ENCODE measurements at regions not wholly inside any gene's neighbourhood (a gene's known extent, or its start where the extent isn't known, plus 50 kb on each side); places are given as distances from the start of the nearest gene placed in this dataset.

DNA sequence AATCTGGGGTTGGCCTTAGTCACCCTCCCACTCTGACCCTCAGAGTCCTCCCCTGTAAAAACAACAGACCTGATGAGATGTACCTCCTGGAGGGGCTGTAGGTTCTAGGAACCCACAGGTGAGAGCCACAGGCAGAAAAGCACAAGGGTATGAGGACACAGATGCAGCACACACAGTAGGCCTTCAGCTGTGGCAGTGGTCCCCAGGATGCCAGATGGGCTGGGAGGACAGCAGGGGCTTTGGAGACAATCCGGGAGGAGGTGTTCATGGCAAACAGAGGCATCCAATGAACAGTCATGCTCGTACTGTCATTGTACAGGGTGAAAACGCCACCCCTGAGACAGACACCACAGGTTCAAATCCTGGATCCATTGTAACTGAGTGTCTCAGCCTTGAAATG, 463.1 kb downstream of the MATN1 start:
- DNase-seq = no peak

DNA sequence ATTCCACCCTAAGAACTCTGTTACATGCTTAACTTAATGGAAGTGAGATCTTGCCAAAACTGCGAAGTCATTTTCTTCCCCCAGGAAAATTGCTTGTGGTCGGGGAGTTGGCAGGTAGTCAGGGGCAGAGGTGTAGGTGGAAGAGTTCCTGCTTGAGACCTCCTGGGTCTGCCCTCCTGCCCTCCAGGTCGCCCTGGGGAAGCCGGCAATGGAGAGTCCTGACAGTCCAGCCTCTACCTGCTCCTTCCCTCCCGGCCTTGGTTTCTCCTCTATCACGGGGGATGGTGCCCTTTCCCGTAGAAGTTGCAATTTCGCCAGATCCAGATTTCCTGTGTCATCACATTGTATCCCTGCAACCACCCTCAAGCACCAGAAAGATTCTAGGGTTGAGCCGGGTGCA, 463.8 kb downstream of the MATN1 start:
- DNase-seq = no peak

GRCh38 chr1:30258876-30259275, 464.5 kb downstream of the MATN1 start:
- DNase-seq = no peak

- DNase-seq = no peak
Observed at GRCh38 chr1:30258471-30258870, 464.9 kb downstream of the MATN1 start.

DNA sequence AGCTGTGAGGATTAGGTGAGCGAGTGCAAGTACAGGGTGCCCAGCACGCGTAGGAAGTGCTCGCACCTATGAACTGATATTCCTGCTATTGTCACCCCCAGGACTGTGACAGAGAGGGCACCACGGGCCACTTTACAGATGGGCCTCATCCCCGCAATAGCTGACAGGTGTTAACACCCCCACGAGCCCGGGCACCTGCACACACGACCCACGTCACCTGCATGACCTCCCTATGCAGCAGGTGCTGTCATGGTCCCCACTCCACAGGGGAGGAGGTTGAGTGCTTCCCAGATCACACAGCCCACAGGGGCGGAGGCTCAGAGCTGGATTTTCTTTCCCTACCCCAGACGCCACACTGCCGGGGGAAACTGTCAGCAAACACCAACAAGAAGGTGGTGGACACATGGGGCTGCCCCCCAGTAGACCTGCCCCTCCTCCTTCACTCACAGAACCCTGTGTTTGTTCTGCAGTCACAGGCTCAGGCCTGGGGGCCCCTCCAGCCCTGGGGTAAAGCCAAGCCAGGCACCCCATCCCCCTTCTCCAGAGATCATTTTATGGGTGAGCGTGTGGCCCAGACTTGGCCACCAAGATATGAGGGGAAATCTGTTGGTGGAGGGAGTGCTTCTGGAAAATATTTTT, 465.5 kb downstream of the MATN1 start:
- DNase-seq = no peak

DNA sequence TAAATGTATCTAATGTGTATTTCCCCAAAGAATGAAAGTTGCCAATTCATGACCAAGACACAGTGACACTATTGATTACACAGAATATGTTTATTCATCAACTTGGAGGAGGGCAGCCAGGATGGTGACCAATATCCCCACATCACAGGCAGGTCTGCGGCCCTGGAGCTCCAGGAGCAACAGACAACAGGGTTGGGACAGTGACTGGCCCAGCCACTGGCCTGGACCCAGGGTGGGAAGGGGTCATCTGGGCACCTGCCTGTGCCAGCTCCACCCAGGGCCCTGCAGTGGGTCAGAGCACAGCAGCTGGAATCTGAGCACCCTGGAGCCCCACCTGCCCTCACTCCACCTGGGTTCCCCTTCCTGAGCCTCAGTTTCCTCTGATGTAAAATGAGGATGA, 466.1 kb downstream of the MATN1 start:
- no peak for DNase-seq

- no peak for DNase-seq
Observed at GRCh38 chr1:30256911-30257310, 466.5 kb downstream of the MATN1 start.

- DNase-seq = no peak
Observed at GRCh38 chr1:30255111-30255724, 468.2 kb downstream of the MATN1 start.

DNA sequence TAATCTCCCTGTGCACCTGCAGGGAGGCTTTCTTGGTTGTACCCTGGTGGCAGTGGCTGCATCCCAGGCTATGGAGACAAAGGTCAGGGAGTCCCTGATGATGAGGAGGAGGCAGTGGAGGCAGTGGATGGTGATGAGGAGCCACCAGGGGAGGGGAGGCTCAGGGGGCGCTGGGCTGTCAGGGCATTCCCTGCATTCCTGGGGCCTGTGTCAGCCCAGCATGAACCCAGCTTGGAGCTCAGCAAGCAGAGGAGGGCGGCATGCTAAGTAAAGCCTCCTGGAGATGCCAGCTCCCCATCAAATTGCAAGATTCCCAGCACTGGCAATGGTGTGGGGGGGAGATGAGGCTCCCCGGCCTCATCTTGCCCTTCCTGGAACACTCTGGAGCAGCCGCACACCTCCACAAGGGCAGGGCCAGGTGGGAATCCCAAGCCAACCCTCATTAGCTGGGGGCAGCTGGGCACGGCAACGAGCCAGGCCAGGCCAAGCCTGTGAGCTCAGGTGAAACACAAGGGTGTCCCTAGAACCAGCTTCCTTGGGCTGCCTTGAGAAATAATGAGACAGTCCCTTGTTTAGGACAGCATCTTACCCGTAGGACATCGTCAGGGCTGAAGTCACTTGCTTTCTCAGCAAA, 469.5 kb downstream of the MATN1 start:
- DNase-seq = no peak

DNA sequence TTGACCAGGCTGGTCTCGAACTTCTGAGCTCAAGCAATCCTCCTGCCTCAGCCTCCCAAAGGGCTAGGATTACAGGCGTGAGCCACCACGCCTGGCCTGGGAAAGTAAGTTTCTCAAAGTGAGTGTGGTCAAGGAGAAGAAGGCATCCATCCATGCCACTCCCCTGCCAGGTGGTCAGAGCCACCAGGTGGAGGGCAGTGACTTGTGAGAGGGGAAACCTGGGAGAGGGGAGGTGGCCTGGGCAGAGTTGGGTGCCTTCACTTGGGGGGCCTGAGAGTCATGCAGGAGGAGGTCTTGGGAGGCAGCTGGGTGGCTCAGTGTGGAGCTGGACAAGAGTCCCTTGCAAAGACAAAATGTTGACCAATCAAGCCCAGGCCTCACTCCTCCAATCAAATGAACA, 470.0 kb downstream of the MATN1 start:
- no peak for DNase-seq

DNA sequence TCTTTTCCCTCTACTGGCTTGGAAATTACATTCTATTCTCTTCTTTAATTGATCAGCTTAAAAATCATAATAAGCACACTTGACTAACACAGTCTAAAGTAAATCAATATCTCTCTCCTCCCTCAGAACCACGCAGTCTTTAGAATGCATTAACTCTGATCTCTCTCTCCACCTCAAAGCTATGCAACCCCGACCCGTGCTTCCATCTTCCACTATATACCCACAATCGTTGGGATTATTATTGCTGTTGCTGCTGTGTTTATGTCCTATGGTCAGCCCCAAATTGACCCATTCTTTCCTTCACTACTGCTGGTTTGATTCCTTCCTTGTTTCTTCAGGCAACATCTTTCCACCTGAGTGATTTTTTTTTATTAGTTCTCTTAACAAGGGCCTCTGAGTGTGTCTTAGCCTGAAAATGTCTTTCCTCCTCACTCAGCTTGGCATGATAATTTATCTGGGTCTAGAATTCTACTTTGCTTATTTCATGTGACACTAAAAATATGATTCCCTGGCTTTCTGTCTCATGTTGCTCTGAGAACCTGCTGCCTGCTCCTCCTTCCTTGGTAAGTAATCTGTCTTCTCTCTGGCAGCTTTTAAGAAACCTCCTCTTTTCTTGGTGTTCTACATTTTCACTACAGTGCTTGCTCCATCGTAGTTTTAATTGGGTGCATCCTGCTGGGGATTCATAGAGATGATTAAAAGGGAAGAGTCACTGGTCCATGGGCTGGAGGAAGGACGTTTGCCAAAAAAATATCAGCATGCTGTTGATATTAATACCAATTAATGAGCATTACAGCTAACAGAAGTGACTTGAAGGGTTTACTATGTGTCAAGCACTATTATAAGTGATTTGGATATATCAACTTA, 472.2 kb downstream of the MATN1 start:
- DNase-seq = no peak

DNA sequence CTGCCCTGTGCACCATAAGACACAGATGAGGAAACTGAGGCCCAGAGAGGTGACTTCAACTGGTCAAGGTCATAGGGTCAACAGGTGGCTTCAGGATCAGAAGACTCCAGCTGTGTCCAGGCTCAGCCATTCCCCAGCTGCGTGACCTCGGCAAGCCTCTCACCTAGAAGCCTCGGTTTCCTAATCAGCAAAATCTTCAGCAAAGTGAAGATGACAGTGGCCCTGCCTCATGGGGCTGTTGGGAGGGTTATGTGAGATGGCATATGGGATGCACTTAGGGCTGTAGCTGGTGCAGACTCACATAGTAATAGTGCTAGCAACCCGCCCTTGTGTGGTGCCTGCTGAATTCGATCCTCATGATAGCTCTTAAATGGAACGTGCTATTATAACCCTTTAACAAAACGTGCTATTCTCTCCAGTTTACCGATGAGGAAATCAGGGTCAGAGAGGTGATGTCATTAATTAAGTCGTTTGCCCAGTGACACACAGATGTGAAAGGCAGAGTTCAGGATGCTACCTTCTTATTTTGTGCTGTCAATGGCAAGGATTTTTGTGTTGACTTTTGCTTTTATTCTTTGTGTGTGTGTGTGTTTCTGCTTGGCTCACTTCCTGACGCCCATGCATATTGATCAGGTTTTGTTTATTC, 472.9 kb downstream of the MATN1 start:
- DNase-seq = no peak

- no peak for DNase-seq
Observed at GRCh38 chr1:30249446-30250337, 473.7 kb downstream of the MATN1 start.

GRCh38 chr1:30248774-30249173, 474.6 kb downstream of the MATN1 start:
- DNase-seq = no peak

DNA sequence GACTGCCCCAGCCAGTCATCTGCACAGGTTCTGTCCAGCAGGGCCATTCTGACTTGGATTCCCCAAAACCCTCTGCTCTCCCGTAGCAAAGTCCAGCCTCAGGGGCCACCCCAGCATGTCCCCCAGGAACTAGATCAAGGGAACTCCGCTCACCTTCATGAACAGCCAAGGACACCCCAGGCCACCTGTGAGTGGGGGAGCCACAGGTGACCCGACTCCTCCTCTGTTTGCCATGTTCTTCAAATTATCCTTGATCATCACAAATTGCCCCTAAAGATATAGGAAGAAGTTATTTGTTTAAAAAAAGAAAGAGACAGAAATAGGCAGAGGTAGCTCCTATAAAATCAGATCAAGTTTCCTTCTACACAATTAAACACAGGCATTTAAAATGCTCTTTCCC, 475.0 kb downstream of the MATN1 start:
- no peak for DNase-seq

- no peak for DNase-seq
Observed at GRCh38 chr1:30244801-30245200, 478.6 kb downstream of the MATN1 start.

DNA sequence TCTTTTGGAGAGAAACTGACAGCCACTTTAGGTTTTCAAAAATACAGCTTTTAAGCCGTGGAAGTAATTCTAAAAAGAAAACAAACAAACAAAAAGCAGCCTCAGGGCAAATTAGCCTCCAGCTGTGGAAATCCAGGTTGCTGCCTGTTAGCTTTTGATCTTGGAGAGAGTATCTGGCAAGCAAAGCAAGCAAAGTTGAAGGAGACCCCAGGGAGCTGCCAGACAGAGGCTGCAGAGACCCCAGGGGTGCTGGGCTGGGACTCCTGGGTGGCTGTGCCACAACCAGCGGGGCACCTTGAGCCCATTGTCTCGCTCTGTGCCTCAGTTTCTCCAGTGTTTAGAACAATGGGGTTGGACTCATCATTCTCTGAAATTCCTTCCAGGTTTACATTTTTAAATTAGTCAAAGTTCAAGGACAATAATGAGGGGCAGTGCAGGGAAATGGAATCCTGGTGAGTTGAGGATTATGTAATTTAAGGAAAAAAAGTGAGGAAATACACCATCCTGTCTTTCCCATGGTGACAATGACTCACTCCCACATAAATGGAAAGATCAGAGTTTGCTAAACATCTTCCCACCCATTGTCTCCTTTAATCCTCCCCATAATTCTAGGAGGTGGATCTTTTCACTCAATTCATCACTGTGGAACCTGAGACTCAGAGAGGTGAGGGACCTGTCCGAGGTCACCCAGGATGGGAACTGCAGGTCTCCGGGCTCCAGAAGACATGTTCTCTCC, 480.5 kb downstream of the MATN1 start:
- no peak for DNase-seq

DNA sequence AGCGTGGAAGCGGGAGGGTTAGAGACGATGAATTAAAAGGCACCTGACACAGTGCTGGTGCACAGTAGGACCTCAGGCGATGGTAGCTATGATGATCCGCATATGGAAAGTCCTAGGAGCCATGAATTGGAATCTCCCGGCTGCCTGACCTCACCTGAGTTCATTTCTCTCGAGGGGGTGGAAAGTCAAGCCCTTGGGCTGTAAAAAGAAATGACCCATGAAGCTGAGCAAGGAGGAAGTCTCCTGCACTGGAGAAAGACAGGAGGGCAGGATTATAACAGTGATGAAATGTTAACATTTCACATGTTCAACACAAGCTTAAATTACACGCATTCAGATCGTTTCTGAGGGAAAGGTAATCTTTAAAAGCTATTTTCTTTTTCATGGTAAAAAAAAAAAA, 481.2 kb downstream of the MATN1 start:
- DNase-seq = no peak

DNA sequence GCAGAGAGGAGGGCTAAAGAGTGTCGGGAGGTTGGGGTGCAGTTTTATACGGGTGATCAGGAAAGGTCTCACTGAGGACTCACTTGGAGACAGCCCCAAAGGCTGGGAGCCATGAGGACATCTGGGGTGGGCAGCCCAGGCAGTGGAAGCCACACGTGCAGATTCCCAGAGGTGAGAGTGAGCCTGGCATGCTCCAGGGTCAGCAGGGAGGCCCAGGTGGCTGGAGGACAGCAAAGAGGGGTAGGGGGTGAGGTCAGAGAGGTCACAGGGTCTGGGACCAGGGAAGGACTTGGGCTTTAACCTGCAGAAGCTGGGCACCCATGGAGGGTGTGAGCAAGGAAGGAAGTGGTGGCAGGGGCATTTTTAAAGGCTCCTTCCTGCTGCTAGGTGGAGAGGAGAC, 481.7 kb downstream of the MATN1 start:
- no peak for DNase-seq

DNA sequence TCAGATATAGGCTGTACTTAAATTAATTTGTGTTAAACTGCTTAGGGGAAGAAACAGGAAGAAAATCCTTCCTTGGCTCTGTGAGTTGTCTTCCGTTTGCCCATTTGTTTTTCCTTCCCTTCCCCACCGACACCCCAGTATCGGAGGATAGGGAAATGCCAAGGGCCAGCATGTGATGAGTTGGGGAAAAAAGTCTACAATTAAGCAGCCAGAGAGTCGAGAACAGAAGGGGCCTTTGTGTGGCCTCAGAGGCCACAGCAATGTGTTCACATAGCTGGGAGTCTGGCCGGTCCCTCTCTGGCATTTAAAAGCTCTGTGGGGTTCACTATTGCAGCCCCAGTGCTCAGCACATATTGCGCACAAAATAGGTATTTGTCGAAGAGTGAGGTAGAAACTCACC, 489.3 kb downstream of the MATN1 start:
- no peak for DNase-seq

DNA sequence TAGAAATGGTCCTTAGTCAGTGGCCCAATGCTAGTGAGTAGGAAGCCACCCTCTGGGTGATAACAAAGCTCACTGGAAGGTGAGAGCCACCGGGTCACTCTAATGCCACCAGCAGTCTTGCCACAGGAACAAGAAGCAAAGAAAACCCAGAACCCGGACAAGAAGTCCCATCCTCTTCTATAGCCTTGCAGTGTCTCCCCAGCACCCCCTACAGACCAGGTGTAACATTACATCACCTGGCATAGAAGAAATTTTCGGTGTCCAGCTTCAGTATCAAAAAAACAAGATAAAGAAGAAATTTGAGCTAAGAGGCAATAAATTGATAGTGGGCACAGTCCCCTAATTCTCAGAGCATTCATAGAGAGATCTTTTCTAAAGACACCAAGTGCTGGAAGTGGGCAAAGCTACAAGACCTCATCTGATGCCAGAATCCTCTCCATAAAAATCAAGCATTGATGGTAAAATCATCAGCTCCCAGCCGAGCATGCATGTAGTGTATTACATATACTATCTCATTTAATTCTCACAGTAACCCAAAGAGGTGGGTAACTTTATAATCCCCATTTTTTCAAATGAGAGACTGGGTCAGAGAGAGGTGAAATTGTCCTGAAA, 491.0 kb downstream of the MATN1 start:
- peak in 1 of 2 donors; percentile 28 for DNase-seq
